GM19395 (cell line): ENCODE measurements at regions not wholly inside any gene's neighbourhood (a gene's known extent, or its start where the extent isn't known, plus 50 kb on each side); places are given as distances from the start of the nearest gene placed in this dataset.

Experiments
- ATAC-seq: cut with Tn5 transposase; IDR thresholded peaks from one replicate; pipeline ENCODE4 v1.9.1; 2021; ENCODE audit warnings: mild to moderate bottlenecking, moderate library complexity; ENCODE audit not compliant: unreplicated experiment

GRCh38 chr2:204453730-204454167, 91.5 kb upstream of the PARD3B start:
- no peak for ATAC-seq

- ATAC-seq: no peak
These were observed 90.4 kb upstream of the PARD3B start for GRCh38 chr2:204454672-204455380.

- no peak for ATAC-seq
These were observed 76.4 kb upstream of the PARD3B start for GRCh38 chr2:204468746-204469429.

GRCh38 chr2:204470178-204470620, 75.1 kb upstream of the PARD3B start:
- no peak for ATAC-seq

DNA sequence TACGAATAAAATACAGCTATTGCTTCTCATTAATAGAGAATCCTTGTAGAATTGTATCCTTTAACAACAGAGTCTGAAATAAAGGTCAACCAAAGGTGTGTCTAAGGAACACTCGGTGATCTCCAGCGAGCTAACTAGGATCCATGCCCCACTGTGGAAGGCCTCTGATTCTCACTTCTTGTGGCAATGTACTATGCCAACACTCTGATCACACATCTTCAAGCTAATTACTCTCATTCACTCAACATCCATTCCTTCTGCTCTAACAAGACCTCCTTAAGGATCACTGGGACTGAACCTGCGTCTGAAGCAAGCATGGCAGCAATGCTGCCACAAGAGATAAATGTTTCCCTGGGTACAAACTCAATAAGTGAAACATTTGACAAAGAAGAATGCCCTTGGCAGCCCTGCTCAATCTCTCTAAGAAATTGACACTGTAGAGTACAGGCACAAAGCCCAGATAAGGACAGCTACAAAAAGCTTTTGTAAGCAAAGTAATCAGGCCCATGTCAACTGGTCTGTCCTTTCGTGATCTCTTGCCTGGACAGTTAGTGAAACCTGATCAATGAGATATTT, 74.6 kb upstream of the PARD3B start:
- no peak for ATAC-seq

DNA sequence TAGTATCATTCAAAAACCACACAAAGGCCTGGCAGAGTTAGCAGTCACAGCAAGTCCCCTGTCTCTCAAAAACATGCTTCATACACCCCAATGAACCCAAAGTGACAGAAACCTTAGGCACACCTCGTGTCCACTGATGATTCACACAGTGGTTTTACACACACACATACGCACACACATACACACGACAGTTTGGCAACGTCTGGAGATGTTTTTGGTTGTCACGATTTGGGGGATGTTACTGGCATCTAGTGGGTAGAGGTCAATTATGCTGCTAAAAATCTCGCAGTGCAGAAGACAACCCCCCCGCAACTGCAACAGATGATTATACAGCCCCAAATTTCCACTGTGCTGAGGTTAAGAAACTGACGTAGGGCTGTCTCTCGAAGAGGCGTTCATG, 72.9 kb upstream of the PARD3B start:
- no peak for ATAC-seq

DNA sequence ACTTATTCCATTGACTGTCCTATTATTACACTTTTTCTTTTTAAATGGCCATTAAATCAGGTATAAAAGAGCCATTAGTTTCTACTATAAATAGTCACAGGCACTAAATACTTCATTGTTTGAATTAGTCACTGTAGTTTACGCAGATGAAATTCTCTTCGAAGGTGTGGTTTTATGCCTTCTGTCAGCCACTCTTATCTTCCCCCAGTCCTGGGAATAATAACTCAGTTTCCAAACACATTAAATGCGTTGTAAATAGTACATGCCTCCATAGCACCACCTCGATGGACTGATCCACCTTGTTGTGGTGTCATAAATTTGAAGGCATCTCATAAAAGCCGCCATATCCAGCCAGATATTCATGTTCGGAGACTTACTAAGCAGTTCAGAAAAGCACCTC, 72.1 kb upstream of the PARD3B start:
- ATAC-seq: no peak

DNA sequence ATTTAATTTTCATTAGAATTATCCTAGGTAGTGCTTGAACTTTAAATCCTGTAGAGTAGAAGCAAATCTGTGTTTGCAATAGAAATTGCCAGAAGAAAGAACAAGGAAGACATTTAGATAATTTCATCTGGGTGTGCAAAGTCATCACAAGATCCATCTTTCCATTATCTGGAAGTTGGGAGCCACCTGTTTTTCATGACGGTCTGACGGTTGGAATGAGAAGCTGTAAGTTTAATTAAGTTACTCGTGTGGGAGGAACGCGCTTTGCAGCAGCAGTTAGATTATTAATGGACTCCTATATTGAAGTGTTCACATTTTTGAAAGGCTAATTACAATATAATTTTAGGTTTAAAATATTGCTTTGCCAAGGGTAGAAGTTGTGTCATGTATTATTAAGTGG, 69.9 kb upstream of the PARD3B start:
- no peak for ATAC-seq

DNA sequence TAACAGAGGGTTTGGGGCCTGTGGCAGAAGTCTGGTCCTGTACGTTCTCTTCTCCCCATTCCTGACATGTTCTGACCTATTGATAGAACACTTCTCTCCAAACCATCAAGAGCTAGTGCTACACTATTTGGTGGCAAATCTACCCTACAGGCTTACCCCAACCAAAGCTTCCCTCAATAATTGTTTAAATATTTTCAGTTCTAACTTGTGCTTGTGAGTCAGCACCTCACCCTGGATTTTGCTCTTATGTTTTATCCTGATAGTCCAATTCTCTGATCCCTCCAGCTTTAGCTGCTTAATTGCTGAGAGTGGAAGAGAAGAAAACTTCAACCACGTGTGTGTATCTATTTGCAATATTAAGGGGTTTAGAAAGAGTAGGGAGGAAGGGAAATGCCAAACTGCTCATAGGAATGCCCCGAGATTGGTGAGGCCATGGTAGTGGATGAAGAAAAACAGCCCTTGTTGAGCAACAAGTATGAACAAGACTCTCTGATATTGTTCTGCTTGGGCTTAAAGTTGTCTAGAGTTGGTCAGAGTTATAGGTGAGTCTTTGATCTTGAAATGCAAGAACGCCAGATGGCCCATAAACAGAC, 67.8 kb upstream of the PARD3B start:
- no peak for ATAC-seq

GRCh38 chr2:204479557-204479956, 65.7 kb upstream of the PARD3B start:
- ATAC-seq: no peak

- no peak for ATAC-seq
These were observed 64.6 kb upstream of the PARD3B start for GRCh38 chr2:204480676-204481075.

DNA sequence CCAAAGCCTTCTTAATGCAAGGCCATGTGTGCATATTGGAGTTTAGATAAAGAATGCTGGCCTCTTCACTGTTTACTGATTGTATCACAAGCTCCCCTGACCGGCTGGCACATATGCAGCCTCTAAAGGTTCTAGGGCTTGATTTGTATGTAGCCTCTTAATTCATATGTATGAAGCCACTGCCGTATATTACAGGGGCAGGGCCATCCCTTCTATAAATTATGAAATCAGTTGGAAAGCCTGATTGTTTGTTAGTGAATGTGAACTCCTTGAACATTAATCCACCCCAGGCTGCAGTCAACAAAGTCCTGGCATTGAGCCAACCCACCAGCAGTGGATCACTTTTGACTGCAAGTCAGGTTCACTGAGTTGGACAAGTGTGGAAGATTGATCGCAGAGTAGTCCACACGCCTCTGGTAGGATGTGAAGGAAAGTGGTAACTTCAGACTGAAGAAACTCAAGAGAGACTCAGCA, 61.6 kb upstream of the PARD3B start:
- ATAC-seq: no peak

- no peak for ATAC-seq
These were observed 59.0 kb upstream of the PARD3B start for GRCh38 chr2:204486321-204486720.

GRCh38 chr2:204486805-204487204, 58.5 kb upstream of the PARD3B start:
- ATAC-seq: no peak

GRCh38 chr2:204487447-204488229, 57.6 kb upstream of the PARD3B start:
- ATAC-seq: no peak

- no peak for ATAC-seq
These were observed 53.7 kb upstream of the PARD3B start for GRCh38 chr2:204491528-204491927.

GRCh38 chr2:204492417-204492816, 52.9 kb upstream of the PARD3B start:
- ATAC-seq: no peak

DNA sequence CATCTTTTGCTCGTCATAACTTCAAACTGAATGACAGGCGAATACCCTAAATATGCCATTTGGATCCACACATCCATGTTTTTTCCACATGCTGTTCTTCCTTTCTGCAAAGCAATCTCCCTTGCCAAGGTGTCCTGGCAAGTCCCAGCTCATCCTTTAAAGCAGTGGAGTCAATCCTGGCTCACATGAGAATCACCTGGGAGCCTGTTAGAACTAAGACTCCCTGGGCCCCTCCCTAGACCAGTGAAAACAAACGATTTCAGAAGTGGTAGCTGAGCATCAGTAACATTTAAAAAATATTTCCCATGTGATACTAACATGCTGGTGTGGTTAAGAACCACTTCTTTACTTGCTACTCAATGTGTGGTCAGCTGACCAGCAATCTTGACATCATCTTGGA, 50.6 kb upstream of the PARD3B start:
- ATAC-seq: no peak

DNA sequence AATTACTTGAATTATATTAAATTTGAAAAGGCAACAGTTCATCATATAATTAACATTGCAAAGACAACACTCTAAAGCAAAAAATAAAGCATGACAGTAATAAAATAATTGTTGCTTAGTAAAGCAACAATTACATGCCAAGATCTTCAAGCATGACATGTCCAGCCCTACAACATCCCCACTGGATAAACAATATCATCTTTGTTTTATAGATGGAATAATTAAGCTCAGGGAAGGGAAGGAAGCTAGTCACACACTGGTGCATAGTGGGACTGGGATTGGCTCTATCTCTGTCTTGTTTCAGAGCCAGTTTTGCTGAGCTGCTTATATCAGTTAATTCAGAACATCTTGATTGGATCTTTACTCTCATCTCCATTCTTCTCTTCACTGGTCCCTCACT, 49.9 kb upstream of the PARD3B start:
- ATAC-seq: no peak
